Epidermal melanocyte (primary cell): ENCODE measurements at regions not wholly inside any gene's neighbourhood (a gene's known extent, or its start where the extent isn't known, plus 50 kb on each side); places are given as distances from the start of the nearest gene placed in this dataset.

Experiments used
- DNase-seq: peaks from one replicate; pipeline ENCODE4 v3.0.0; 2011; ENCODE audit warnings: low spot score; ENCODE audit not compliant: insufficient read length

DNA sequence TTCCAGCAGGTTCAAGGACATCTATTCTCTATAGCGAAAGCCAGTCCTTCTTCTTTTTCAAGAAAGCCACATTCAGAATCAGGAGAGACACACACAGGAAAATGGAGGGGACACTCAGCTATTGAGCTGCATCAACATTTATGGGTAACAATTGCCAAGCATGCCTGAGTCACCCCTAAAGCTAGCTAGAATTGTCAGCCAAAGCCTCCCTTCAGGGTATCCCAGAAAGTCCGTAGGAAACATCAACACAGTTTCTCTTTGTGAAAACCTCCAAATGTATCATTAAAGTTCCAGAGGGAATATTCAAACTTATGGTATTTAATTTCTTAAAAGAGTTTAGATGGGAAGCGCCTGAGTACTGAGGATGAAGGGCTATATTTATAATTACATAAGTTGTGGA, 331.1 kb upstream of the SLC7A11 start:
- DNase-seq, result no peak

GRCh38 chr4:138572007-138572406, 329.9 kb upstream of the SLC7A11 start:
- no peak for DNase-seq

- DNase-seq, result no peak
These were observed 325.5 kb upstream of the SLC7A11 start for GRCh38 chr4:138567696-138568095.

DNA sequence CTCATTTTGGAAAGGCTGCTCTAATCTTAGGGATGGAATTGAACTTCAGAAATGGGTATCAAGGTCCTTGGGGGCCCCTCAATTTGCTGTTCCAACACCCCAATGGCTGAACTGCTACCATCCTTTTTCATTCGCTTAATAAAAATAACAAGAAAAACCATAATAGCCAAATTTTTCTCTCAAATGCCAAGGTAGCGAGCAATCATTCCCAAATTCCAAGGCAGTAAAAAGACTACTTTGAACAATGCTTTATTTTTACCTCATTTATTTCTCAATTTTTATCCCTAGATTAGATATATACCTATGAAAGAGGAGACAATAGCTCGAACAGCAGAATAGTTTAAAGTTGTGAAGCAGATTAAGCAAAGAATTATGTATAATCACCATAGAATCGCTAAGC, 323.4 kb upstream of the SLC7A11 start:
- DNase-seq, result no peak

DNA sequence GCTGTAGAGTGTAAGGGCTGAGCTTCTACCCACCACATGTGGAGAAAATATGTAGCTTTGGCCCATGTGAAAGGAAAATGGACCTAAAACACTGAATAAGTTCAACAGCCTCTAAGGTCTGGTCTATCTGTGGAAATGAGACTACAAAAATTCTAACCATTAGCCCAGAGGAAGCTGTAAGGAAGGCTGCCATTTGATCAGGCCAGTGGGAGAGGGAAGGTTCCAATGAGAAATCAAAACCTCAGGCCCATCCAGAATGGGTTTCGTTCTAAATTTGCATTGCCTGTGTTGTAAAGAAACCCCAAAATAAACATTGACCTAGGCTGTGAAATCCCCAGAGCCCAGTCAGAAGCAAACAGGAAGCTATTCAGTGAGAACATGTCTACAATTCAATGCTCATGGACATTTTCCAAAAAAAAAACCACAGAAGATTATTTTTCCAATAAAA, 320.4 kb upstream of the SLC7A11 start:
- peak; percentile 21 for DNase-seq

DNA sequence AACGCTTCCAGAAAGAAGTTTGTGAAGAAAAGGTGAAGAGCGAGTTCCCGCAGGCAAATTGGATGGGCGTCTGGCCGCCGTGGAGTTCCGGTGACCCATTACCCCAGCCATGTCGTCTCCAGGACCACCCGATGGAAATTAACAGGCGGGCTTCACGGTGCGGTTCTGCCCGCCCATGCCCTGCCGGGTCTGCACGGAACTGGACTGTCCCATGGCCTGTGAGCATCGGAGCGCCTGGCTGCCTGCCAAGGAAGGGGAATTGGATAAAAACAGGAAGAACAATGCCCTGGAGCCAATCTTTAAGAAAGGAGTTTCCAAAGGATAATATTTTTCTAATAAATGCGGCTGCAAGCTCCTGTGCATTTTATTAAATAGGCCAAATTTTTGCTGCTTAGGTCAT, 319.8 kb upstream of the SLC7A11 start:
- DNase-seq, result no peak

DNA sequence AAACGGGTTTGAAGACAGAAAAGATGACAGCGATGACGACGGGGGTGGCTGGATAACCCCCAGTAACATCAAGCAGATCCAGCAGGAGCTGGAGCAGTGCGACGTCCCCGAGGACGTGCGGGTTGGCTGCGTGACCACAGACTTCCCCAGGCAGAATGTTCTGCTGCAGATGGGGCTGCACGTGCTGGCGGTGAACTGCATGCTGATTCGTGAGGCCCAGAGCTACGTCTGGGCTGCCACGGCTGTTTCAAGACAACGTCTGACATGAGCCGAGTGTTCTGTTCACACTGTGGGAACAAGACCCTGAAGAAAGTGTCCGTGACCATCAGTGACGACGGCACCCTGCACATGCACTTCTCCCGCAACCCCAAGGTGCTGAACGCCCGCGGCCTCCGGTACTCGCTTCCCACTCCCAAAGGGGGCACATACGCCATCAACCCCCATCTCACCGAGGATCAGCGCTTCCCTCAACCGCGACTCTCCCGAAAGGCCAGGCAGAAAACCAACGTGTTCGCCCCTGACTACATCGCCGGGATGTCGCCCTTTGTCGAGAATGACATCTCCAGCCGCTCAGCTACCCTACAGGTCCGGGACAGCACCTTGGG, 319.2 kb upstream of the SLC7A11 start:
- DNase-seq, result no peak

DNA sequence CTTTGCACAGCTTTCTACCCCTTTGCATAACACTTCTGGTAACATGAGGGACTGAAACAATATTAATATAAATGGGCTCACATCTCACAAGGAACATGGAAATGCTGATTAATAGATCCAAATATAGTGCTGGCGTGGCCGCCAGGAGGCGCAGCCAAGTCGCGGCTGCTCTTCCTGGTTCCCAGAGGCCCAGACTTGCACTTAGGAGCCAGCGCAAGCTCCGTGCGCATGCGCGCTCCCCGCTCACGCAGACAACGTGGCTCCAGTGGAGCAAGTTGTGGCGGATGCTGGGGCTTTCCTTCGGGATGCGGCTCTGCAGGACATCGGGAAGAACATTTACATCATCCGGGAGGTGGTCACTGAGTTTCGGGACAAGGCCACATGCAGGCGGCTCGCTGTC, 318.3 kb upstream of the SLC7A11 start:
- no peak for DNase-seq

DNA sequence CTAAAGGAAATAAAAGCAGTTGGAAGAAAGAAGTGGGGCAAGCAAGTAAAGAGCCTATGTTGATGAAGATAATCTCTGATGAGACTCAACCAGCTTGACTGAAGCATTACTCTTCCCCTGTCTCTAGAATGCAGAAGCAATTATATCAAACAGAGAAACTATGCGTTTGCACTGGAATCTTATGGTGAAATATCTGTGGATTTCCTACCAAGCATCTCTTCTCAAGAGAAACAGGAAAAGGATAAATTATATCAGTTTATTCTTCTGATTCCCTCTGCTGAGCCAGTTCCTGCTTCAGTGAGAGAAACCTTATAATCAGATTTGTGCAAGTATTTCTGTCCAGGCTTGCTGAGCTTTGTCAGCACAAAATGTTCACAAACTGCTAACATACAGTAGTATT, 316.7 kb upstream of the SLC7A11 start:
- no peak for DNase-seq

DNA sequence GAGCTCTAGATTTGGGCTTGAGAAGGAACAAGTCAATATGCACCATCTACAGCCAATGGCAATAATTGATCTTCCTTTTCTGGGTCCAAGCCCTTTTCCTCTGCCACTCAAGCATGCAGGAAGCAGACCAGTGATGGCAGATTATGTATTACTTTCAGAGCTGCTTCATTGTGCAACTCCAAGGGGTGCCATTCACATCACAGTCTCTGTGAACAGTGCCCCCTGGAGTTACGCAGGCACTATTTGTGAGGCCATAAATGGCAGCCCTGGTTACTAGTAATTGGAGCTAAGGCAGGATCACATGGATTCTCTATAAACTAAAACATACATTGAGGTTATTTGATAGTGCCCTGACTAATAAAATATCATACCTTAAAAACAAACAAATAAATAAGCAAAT, 313.4 kb upstream of the SLC7A11 start:
- DNase-seq, result no peak

GRCh38 chr4:138555108-138555507, 313.0 kb upstream of the SLC7A11 start:
- no peak for DNase-seq

- DNase-seq, result no peak
These were observed 311.1 kb upstream of the SLC7A11 start for GRCh38 chr4:138553001-138553845.

GRCh38 chr4:138542191-138542776, 300.1 kb upstream of the SLC7A11 start:
- no peak for DNase-seq

- DNase-seq, result no peak
These were observed 298.1 kb upstream of the SLC7A11 start for GRCh38 chr4:138540056-138540800.

GRCh38 chr4:138538743-138539142, 296.6 kb upstream of the SLC7A11 start:
- no peak for DNase-seq

- DNase-seq, result no peak
These were observed 295.8 kb upstream of the SLC7A11 start for GRCh38 chr4:138537731-138538490.

DNA sequence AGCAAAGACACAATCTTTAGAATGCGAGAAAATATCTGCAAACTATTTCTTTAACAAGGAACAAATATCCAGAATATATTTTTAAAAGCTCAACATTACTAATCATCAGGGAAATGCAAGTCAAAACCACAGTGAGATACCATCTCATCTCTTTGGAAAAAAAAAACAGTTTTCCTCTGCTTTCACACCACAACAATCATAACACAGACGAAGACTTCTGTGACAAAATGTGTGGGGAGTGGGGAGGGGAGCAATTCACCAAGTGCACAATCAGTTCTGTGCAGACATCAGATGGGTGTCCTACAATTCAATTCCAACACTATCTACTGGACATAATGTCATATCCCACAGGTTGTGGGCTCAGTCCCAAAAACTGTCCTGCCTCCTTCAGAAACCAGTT, 293.2 kb upstream of the SLC7A11 start:
- no peak for DNase-seq

DNA sequence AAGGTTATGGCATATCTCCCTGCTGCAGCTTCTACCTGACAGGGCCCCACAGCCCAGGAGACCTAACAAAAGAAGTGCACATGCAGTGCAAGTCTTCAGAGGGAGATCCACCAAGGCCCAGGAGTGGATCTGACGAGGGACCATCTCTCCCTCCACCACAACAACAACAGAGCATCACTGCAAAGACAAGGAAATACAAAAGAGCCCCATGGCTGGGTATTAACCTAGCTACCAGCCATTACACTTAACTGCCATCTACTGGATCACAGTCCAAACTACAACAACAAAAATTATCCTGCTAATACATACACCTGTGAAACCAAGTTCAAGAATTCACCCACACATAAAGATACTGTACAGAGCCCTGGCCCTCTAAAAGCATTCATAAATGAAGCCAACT, 280.2 kb upstream of the SLC7A11 start:
- no peak for DNase-seq

GRCh38 chr4:138521809-138522208, 279.7 kb upstream of the SLC7A11 start:
- DNase-seq, result no peak

- no peak for DNase-seq
These were observed 277.3 kb upstream of the SLC7A11 start for GRCh38 chr4:138519436-138519835.

DNA sequence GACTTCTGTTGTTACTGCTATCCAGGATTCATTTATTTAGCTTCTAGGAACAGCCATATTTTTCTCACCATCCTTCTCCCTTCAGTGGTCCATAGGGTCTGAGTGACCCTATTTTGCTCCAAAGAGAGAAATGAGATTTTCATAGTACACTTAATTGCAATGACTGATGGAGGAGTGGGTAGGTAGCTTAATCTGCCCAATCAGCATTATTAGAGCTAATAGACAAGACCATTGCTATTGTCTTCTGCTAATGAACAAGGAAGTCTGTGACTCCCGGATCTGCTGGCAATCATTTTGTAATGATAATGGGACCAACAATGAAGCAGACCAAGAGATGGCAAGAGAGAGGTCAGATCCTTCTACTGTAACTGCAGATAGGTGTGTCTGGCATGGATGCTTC, 271.4 kb upstream of the SLC7A11 start:
- no peak for DNase-seq
